Astrocyte (in vitro differentiated cells and primary cell): ENCODE measurements at regions not wholly inside any gene's neighbourhood (a gene's known extent, or its start where the extent isn't known, plus 50 kb on each side); places are given as distances from the start of the nearest gene placed in this dataset.
A peak's percentile ranks its signal among the peaks of the same experiment; 100 is the strongest.

ENCODE experiments used
- DNase-seq: peaks from one replicate; pipeline ENCODE4 v3.0.0-alpha.2; 2010; ENCODE audit warnings: low read depth
- FAIRE-seq: peaks from 2 replicates; lab custom pipeline; 2011; peaks lifted over from hg19 to GRCh38; lab: Jason Lieb, UNC
- H2AFZ ChIP-seq: 2 replicates; pipeline ENCODE4 v1.6.0; 2012; ENCODE audit warnings: low read depth, low read length, inconsistent platforms
- H3K27ac ChIP-seq: 2 replicates; pipeline ENCODE4 v1.5.1; 2011; ENCODE audit warnings: low read depth, low read length, inconsistent platforms
- H3K27me3 ChIP-seq: 2 replicates; pipeline ENCODE4 v1.6.0; 2011; ENCODE audit warnings: low read length, inconsistent platforms; ENCODE audit not compliant: insufficient read depth
- H3K36me3 ChIP-seq: 2 replicates; pipeline ENCODE4 v1.5.1; 2011; ENCODE audit warnings: low read length, inconsistent platforms; ENCODE audit not compliant: insufficient read depth
- H3K4me1 ChIP-seq: 2 replicates; pipeline ENCODE4 v1.5.1; 2011; ENCODE audit warnings: low read length, inconsistent platforms; ENCODE audit not compliant: insufficient read depth
- H3K4me2 ChIP-seq: 2 replicates; pipeline ENCODE4 v1.6.0; 2012; ENCODE audit warnings: low read length, inconsistent platforms
- H3K4me3 ChIP-seq: 2 replicates; pipeline ENCODE4 v1.5.1; 2011; ENCODE audit warnings: low read depth, mild to moderate bottlenecking, low read length, inconsistent platforms; ENCODE audit not compliant: insufficient read depth
- H3K79me2 ChIP-seq: 2 replicates; pipeline ENCODE4 v1.6.0; 2012; ENCODE audit warnings: mild to moderate bottlenecking, low read length, inconsistent platforms; ENCODE audit not compliant: insufficient read depth
- H3K9ac ChIP-seq: 2 replicates; pipeline ENCODE4 v1.6.0; 2012; ENCODE audit warnings: mild to moderate bottlenecking, low read length, inconsistent platforms
- H3K9me3 ChIP-seq: 2 replicates; pipeline ENCODE4 v1.5.1; 2012; ENCODE audit warnings: low read depth, mild to moderate bottlenecking, low read length, inconsistent platforms; ENCODE audit not compliant: insufficient read depth
- H4K20me1 ChIP-seq: 2 replicates; pipeline ENCODE4 v1.6.0; 2012; ENCODE audit warnings: low read length, inconsistent platforms; ENCODE audit not compliant: insufficient read depth
- H3K27ac Mint-ChIP-seq: one replicate; pipeline ENCODE4 v1.8.0; 2021; ENCODE audit warnings: mild to moderate bottlenecking, mixed read lengths; ENCODE audit not compliant: unreplicated experiment
- H3K27me3 Mint-ChIP-seq: one replicate; pipeline ENCODE4 v1.8.0; 2021; ENCODE audit warnings: low read depth, mixed read lengths; ENCODE audit not compliant: unreplicated experiment
- H3K36me3 Mint-ChIP-seq: one replicate; pipeline ENCODE4 v1.8.0; 2021; ENCODE audit warnings: low read depth, mixed read lengths; ENCODE audit not compliant: unreplicated experiment
- H3K4me1 Mint-ChIP-seq: one replicate; pipeline ENCODE4 v1.8.0; 2021; ENCODE audit warnings: low read depth, mixed read lengths; ENCODE audit not compliant: unreplicated experiment
- H3K4me3 Mint-ChIP-seq: one replicate; pipeline ENCODE4 v1.8.0; 2021; ENCODE audit warnings: mild to moderate bottlenecking, moderate library complexity, mixed read lengths; ENCODE audit not compliant: unreplicated experiment
- H3K9me3 Mint-ChIP-seq: one replicate; pipeline ENCODE4 v1.8.0; 2021; ENCODE audit warnings: mild to moderate bottlenecking, mixed read lengths; ENCODE audit not compliant: unreplicated experiment
- EZH2 ChIP-seq: IDR thresholded peaks from 2 replicates; pipeline ENCODE4 v1.6.1; 2012; ENCODE audit warnings: mild to moderate bottlenecking, low read length, inconsistent platforms; ENCODE audit not compliant: insufficient read depth
- TF ChIP-seq, protein P1 (sequence below): IDR thresholded peaks from 2 replicates; pipeline ENCODE4 v1.5.1; 2011; ENCODE audit warnings: low read depth, mild to moderate bottlenecking, inconsistent platforms, low read length, moderate library complexity; ENCODE audit not compliant: insufficient read depth

DNA sequence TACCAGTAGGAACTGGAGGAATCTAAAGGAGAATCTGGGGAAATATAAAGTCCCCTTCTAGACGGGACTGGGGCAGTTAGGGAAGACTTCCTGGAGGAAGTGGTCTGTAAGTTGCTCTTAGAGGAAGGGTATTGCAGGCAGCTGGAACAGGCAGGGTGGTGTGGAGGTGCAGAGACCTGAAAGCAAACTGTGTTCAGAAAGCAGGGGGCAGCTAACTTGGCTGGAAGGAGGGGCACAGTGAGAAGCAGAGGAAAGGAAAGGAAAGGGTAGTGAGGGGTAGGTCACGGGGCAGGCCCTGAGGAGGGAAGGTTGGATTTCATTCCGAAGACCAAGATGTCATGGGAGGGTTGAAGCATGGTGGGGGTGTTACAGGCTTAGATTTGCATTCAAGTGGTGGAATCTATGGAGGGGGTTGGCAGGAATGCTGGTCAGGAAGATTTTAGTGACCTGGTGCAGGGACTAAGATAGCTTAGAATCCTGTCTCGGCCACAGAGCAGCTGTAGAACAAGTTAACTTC lies 240.7 kb downstream of the FOXD2 start:
- H3K79me2 ChIP-seq: no peaks in the 10 kb centered on the region
- H3K36me3 ChIP-seq: no peaks in the 10 kb centered on the region
- H3K36me3 Mint-ChIP-seq: peaks cover 2% of the 10 kb centered on the region
- TF ChIP-seq, protein P1, sequence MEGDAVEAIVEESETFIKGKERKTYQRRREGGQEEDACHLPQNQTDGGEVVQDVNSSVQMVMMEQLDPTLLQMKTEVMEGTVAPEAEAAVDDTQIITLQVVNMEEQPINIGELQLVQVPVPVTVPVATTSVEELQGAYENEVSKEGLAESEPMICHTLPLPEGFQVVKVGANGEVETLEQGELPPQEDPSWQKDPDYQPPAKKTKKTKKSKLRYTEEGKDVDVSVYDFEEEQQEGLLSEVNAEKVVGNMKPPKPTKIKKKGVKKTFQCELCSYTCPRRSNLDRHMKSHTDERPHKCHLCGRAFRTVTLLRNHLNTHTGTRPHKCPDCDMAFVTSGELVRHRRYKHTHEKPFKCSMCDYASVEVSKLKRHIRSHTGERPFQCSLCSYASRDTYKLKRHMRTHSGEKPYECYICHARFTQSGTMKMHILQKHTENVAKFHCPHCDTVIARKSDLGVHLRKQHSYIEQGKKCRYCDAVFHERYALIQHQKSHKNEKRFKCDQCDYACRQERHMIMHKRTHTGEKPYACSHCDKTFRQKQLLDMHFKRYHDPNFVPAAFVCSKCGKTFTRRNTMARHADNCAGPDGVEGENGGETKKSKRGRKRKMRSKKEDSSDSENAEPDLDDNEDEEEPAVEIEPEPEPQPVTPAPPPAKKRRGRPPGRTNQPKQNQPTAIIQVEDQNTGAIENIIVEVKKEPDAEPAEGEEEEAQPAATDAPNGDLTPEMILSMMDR: no peak
- no peak for TF ChIP-seq EZH2
- peaks cover 6% of the 10 kb centered on the region for H3K9me3 Mint-ChIP-seq
- no peaks in the 10 kb centered on the region for H3K9me3 ChIP-seq
- no peak overlapping the region for H3K27ac ChIP-seq
- DNase-seq (no peak), FAIRE-seq (no peak)
- H4K20me1 ChIP-seq: no peaks in the 10 kb centered on the region
- peaks cover 23% of the 10 kb centered on the region for H3K4me1 Mint-ChIP-seq
- no peak overlapping the region for H3K9ac ChIP-seq
- no peak overlapping the region for H3K4me2 ChIP-seq
- H3K27ac Mint-ChIP-seq: peak overlapping the region; percentile 50
- H3K27me3 Mint-ChIP-seq: peaks cover 26% of the 10 kb centered on the region
- no peak overlapping the region for H2AFZ ChIP-seq
- peaks cover 3% of the 10 kb centered on the region for H3K4me1 ChIP-seq
- no peak overlapping the region for H3K4me3 ChIP-seq
- H3K27me3 ChIP-seq: no peaks in the 10 kb centered on the region
- H3K4me3 Mint-ChIP-seq: no peak overlapping the region

DNA sequence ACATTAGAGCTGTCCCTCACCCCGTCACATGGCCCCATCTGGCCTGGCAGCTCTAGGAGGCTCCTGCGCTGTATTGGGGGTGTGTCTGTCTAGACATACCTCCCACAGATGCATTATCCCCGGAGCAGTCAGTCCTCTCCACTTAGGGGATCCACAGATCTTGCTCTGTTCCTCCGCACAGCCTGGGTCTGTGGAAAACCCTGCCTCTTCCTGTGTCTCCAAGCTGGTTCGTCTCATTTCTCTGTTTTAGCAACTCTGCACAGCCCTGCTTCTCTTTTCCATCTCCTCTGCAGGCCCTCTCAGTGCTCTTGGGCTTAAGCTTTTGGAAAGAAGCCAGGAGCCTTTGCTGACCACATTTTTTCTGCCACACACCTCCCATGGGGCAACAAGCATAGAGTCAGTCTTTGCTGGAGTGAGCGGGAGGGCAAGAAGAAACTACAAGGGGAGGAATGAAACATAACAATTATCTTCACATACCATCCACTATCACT lies 241.5 kb downstream of the FOXD2 start:
- FAIRE-seq (no peak), DNase-seq (no peak)
- Histone ChIP-seq H3K4me3 (no peak overlapping the region), H3K36me3 (no peaks in the 10 kb centered on the region), H2AFZ (no peak overlapping the region), H3K9me3 (no peaks in the 10 kb centered on the region), H3K4me2 (no peak overlapping the region), H3K9ac (no peak overlapping the region), H3K79me2 (no peaks in the 10 kb centered on the region), H4K20me1 (no peaks in the 10 kb centered on the region), H3K27me3 (no peaks in the 10 kb centered on the region), H3K4me1 (peaks cover 3% of the 10 kb centered on the region), H3K27ac (no peak overlapping the region)
- H3K27ac Mint-ChIP-seq: peak overlapping the region; percentile 28
- no peak for TF ChIP-seq EZH2
- TF ChIP-seq, protein P1: no peak
- peaks cover 26% of the 10 kb centered on the region for H3K27me3 Mint-ChIP-seq
- no peak overlapping the region for H3K4me3 Mint-ChIP-seq
- H3K4me1 Mint-ChIP-seq: peaks cover 23% of the 10 kb centered on the region
- H3K9me3 Mint-ChIP-seq: peaks cover 6% of the 10 kb centered on the region
- peaks cover 2% of the 10 kb centered on the region for H3K36me3 Mint-ChIP-seq

DNA sequence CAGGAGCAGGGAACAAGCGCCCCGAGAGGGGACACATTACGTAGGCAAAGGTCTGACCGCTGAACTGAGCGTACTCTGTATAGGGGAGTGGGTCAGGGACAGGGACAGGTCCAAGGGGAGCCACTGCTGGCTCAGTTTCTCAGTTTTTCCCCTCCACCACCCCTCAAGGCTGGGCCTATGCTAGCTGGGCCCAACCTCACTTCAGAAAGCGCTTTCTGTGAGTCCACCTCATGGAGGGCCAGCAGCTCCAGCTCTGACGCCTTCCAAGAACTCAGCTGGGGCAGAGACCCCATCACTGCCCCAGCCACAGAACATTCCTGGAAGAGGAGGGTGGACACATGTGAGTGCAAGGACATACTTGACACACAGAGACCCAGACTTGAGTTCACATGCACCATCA lies 242.0 kb downstream of the FOXD2 start:
- H3K27ac ChIP-seq: no peak overlapping the region
- H4K20me1 ChIP-seq: no peaks in the 10 kb centered on the region
- no peaks in the 10 kb centered on the region for H3K27me3 ChIP-seq
- no peak overlapping the region for H3K4me3 Mint-ChIP-seq
- H3K4me1 Mint-ChIP-seq: peaks cover 27% of the 10 kb centered on the region
- H3K9me3 ChIP-seq: no peaks in the 10 kb centered on the region
- peaks cover 28% of the 10 kb centered on the region for H3K27me3 Mint-ChIP-seq
- peaks cover 6% of the 10 kb centered on the region for H3K9me3 Mint-ChIP-seq
- H3K4me1 ChIP-seq: peaks cover 3% of the 10 kb centered on the region
- no peak for TF ChIP-seq EZH2
- TF ChIP-seq, protein P1: no peak
- FAIRE-seq (no peak), DNase-seq (no peak)
- H3K4me3 ChIP-seq: no peak overlapping the region
- H3K4me2 ChIP-seq: no peak overlapping the region
- peaks cover 2% of the 10 kb centered on the region for H3K36me3 Mint-ChIP-seq
- no peak overlapping the region for H2AFZ ChIP-seq
- H3K36me3 ChIP-seq: no peaks in the 10 kb centered on the region
- H3K79me2 ChIP-seq: no peaks in the 10 kb centered on the region
- H3K27ac Mint-ChIP-seq: peak overlapping the region; percentile 28
- H3K9ac ChIP-seq: no peak overlapping the region
